ENCODE measurements at regions not wholly inside any gene's neighbourhood (a gene's known extent, or its start where the extent isn't known, plus 50 kb on each side); places are given as distances from the start of the nearest gene placed in this dataset.
"Not testable (repeated sequence)": the region's sequence is repeated elsewhere in the genome, so short reads cannot be mapped to it uniquely, and the experiment has no call there.

DNA sequence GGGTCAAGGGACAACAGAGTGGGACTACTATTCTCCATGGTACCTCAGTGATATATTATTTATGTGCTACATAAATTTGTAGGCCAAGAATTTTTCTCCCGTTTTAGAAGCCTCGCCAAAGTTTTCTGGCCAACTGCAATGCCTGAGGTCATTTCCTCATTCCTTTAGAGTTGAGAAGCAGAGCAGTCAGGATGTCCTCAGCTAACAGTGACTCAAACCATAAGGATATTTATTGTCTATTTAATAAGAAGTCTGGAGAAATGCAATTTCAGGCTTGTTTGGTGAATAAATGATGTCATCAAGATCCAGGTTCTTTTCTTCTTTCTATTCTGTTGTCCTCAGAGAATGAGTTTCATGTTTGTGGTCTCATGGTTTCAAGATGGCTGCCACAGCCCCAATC is 91.0 kb downstream of the ADCYAP1 start:
- DNase-seq (ENCODE audit: low read depth in 2 of 2, low spot score in 1 of 2), result no peak

GRCh38 chr18:997499-997898 is 92.8 kb downstream of the ADCYAP1 start:
- DNase-seq (ENCODE audit: low read depth in 2 of 2, low spot score in 1 of 2), result no peak

GRCh38 chr18:998936-999335 is 94.3 kb downstream of the ADCYAP1 start:
- no peak for DNase-seq (ENCODE audit: low read depth in 2 of 2, low spot score in 1 of 2)

DNA sequence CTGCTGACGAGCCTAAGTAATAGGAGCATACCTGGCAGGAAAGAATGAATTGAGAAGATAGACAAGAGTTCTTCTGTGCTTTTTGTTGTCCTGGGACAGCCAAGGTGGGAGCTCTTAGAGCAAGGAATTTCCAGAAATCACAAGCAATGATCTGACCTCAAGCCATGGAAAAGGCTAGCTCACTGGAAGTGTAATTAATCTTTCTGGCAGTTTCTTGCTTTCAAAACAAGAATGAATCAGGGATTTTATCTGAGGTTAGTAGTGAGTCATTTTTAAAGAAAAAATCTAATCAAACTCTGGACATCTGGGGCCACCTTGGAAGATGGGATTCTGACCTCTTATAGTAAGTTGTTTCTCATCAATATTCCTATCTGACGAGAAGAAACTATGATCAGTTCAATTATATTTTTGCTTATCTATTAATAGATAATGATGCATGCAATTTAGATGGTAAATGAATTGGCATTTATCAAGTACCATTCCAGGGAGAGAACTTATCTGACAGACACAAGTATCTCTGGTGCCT is 98.0 kb downstream of the ADCYAP1 start:
- DNase-seq (ENCODE audit: low read depth in 2 of 2, low spot score in 1 of 2), result no peak

GRCh38 chr18:1003499-1003898 is 98.8 kb downstream of the ADCYAP1 start:
- DNase-seq (ENCODE audit: low read depth in 2 of 2, low spot score in 1 of 2), result no peak

DNA sequence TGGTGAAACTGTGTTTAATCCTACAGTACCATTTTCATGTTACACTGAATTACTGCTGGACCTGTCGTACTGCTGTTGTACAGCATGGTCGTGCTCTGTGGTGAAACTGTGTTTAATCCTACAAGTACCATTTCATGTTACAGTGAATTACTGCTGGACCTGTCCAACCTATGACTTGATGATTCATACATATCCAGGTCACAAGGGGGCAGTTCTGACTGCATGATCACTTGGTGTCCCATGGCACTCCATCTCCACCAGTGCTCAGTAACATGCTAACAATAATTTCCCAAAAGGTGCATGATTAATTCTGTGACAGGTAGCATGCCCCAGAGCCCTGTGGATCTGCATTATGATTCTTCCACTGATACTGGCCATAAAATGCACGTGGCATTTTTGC is 101.6 kb downstream of the ADCYAP1 start:
- no peak for DNase-seq (ENCODE audit: low read depth in 2 of 2, low spot score in 1 of 2)

DNA sequence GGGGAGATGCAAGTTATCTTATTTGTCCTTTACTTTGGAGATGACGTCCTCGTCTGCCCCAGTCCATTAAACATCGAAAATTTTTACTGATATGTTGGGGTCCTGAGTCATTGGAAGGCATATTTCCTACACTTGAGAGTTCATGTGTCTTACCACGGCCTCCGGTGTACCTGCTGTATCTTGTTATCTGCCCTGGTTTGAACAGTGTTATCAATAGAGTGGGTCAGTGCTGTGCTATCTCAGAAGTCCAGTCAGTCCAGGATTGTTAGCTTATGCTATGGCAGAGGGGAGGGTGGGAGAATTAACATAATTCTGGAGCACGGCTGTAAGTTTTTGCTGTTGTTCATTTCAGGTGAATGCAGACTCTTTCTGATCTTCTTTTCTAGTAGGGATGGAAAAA is 102.3 kb downstream of the ADCYAP1 start:
- DNase-seq (ENCODE audit: low read depth in 2 of 2, low spot score in 1 of 2), result no peak

GRCh38 chr18:1011349-1011748 is 106.7 kb downstream of the ADCYAP1 start:
- no peak for DNase-seq (ENCODE audit: low read depth in 2 of 2, low spot score in 1 of 2)

DNA sequence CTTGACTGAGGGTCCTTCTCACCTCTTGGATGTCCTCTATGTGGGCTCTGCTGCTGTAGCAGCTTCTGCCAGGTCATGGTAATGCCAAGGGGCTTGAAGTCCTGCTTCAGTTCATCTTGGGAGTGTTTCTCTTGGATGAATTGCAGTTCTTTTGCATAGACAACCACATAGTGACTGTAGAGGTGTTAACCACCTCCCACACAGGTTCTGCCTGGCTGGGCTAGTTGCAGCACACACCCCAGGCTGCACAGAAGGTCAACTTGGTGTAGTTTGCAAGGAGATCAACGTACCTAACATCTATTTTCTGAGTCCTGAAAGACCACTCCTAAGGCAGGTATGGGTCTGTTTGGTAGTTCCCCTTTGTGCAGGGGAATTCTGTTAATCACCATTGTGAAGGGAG is 108.1 kb downstream of the ADCYAP1 start:
- no peak for DNase-seq (ENCODE audit: low read depth in 2 of 2, low spot score in 1 of 2)

GRCh38 chr18:1013951-1014350 is 109.3 kb downstream of the ADCYAP1 start:
- DNase-seq (ENCODE audit: low read depth in 2 of 2, low spot score in 1 of 2), result no peak

DNA sequence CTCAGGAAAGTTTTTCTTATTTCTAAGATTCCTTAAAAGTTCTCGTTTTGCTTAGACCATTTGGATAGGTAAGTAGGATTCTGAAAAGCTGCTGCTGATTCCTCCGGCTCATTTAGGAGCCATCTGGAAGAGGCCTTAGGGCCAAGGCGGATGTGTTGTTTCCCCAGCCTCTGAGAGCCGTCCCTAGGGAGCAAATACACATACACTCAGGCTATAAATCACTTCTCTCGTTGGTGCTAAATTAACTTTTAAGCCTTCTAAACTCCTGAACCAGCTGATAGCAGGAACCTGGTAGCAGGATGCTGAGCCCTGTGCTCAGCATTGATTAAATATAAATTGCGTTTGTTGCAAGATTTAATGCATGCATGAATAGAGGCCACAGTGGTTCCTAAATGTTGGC is 109.8 kb downstream of the ADCYAP1 start:
- DNase-seq (ENCODE audit: low read depth in 2 of 2, low spot score in 1 of 2), result no peak

DNA sequence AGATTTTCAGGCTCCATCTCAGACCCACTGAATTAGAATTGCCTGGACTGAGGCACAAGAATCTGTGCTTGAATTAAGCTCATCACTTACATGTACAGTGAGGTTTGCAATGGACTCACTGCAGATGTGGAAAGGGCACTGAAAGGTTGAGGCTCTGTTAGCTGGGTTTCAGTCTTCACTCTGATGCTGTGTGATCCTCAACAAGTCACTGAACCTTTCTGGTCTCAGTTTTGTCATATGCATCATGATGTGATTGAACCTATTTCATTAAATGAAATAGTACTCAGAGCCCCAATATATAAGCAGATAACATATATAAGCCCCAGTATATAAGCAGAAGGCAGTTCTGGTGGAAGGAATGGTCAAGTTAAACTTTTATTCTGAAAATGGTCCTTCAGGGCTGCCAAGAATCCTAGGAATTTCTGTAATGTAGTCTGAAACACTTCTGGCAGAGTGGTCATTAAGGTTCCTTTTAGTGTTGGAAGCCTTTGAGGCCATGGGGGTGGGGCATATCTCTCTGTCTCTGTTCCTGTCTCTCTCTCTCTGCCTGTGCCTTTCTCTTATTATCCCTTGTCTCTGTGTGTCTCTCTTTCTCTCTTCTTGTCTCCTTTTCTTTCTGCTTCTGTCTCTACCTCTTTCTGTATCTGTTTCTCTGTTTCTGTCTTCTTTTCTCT is 110.4 kb downstream of the ADCYAP1 start:
- no peak for DNase-seq (ENCODE audit: low read depth in 2 of 2, low spot score in 1 of 2)

GRCh38 chr18:1015777-1016176 is 111.1 kb downstream of the ADCYAP1 start:
- DNase-seq (ENCODE audit: low read depth in 2 of 2, low spot score in 1 of 2), result no peak

GRCh38 chr18:1017227-1018058 is 112.8 kb downstream of the ADCYAP1 start:
- DNase-seq (ENCODE audit: low read depth in 2 of 2, low spot score in 1 of 2), result no peak

GRCh38 chr18:1018181-1018681 is 113.6 kb downstream of the ADCYAP1 start:
- no peak for DNase-seq (ENCODE audit: low read depth in 2 of 2, low spot score in 1 of 2)

GRCh38 chr18:1019191-1019590 is 114.5 kb downstream of the ADCYAP1 start:
- no peak for DNase-seq (ENCODE audit: low read depth in 2 of 2, low spot score in 1 of 2)

DNA sequence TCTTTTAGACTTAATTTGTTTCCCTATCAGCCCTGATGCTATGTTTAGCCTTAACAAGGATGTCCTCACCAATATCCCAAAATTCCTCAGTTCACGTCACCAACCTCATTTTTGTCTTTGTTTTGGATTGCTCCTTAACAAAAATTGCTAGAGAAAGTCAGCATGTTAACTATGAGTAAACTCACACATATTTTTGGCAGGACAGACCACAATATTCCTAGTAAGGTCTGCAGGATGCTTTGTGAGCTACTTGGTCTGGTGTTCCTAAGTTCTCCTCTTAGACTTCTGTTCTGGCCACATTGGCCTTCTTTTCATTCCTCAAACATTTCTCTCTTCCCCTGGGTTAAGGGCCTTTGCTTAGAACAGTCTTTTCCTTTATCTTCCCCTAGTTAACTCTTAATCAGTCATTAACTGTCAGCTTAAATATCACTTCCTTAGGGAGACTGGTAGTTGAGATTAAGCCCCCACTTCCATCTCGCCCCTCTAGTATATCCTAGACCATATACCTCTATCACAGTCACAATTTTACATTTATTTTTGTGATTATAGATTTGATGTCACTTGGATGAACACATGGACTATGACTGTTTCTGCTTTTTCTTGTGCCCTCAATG is 116.2 kb downstream of the ADCYAP1 start:
- no peak for DNase-seq (ENCODE audit: low read depth in 2 of 2, low spot score in 1 of 2)

DNA sequence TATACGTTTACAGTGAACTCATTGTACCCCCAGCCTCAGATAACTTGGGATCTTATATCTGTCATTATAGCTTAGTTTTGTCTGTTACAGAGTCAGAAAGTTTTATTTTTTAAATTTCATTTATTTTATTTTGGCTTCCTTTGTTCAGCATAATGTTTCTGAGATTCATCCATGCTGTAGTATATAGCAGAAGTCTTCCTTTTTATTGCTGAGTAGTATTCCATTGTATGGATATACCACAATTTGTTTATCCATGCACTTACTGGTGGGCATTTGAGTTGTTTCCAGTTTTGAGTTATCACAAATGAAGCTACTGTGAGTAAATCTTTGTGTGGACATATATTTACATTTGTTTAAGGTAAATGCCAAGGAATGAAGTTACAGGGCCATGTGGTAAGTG is 122.3 kb downstream of the ADCYAP1 start:
- no peak for DNase-seq (ENCODE audit: low read depth in 2 of 2, low spot score in 1 of 2)

- not testable (repeated sequence) for DNase-seq (ENCODE audit: low read depth in 2 of 2, low spot score in 1 of 2)
Measured at GRCh38 chr18:1033092-1033491, 128.4 kb downstream of the ADCYAP1 start.

- no peak for DNase-seq (ENCODE audit: low read depth in 2 of 2, low spot score in 1 of 2)
Measured at GRCh38 chr18:1034971-1035370, 130.3 kb downstream of the ADCYAP1 start.

DNA sequence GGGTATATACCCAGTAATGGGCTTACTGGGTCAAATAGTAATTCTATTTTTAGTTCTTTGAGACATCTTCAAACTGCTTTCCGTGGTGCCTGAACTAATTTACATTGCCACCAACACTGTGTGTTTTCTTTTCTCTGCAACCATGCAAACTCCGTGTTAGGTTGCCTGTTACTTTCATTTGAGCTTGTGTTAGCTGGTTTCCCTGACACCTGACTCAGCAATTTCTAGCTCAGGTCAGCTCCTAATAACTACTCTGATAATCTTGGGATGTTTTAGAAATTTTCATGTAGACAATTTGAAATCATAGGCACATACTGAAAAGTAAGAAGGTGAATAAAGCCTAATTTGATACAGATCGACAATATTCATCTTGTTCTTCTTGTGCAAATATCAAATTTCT is 132.3 kb downstream of the ADCYAP1 start:
- no peak for DNase-seq (ENCODE audit: low read depth in 2 of 2, low spot score in 1 of 2)

- no peak for DNase-seq (ENCODE audit: low read depth in 2 of 2, low spot score in 1 of 2)
Measured at GRCh38 chr18:1037776-1038175, 133.1 kb downstream of the ADCYAP1 start.

All from stimulated activated CD8-positive, alpha-beta memory T cell treated with anti-CD3 and anti-CD28 coated beads, Interleukin-4, amount 100 ng/mL, for 4 hours (primary cell).